HG03097 (cell line): ENCODE measurements at regions not wholly inside any gene's neighbourhood (a gene's known extent, or its start where the extent isn't known, plus 50 kb on each side); places are given as distances from the start of the nearest gene placed in this dataset.
"Not testable (repeated sequence)": the region's sequence is repeated elsewhere in the genome, so short reads cannot be mapped to it uniquely, and the experiment has no call there.

ENCODE experiments used
- ATAC-seq: cut with Tn5 transposase; IDR thresholded peaks from one replicate; pipeline ENCODE4 v1.9.1; 2021; ENCODE audit not compliant: unreplicated experiment, low FRiP score

- no peak for ATAC-seq
Measured at GRCh38 chr15:100764778-100765466, 114.7 kb upstream of the ALDH1A3 start.

- no peak for ATAC-seq
Measured at GRCh38 chr15:100765467-100766241, 114.0 kb upstream of the ALDH1A3 start.

GRCh38 chr15:100766243-100767000 lies 113.2 kb upstream of the ALDH1A3 start:
- ATAC-seq, result no peak

- no peak for ATAC-seq
Measured at GRCh38 chr15:100767001-100767825, 112.4 kb upstream of the ALDH1A3 start.

- no peak for ATAC-seq
Measured at GRCh38 chr15:100768501-100768931, 111.1 kb upstream of the ALDH1A3 start.

GRCh38 chr15:100769043-100769974 lies 110.3 kb upstream of the ALDH1A3 start:
- no peak for ATAC-seq

- no peak for ATAC-seq
Measured at GRCh38 chr15:100769975-100770340, 109.7 kb upstream of the ALDH1A3 start.

- ATAC-seq, result no peak
Measured at GRCh38 chr15:100770661-100771584, 108.7 kb upstream of the ALDH1A3 start.

GRCh38 chr15:100771746-100772145 lies 107.9 kb upstream of the ALDH1A3 start:
- no peak for ATAC-seq

- no peak for ATAC-seq
Measured at GRCh38 chr15:100772478-100772877, 107.2 kb upstream of the ALDH1A3 start.

- ATAC-seq, result no peak
Measured at GRCh38 chr15:100772892-100773520, 106.6 kb upstream of the ALDH1A3 start.

GRCh38 chr15:100774044-100774443 lies 105.6 kb upstream of the ALDH1A3 start:
- not testable (repeated sequence) for ATAC-seq

- no peak for ATAC-seq
Measured at GRCh38 chr15:100775581-100776185, 103.9 kb upstream of the ALDH1A3 start.

- no peak for ATAC-seq
Measured at GRCh38 chr15:100777821-100778220, 101.8 kb upstream of the ALDH1A3 start.

GRCh38 chr15:100778831-100779288 lies 100.8 kb upstream of the ALDH1A3 start:
- ATAC-seq, result no peak

- ATAC-seq, result no peak
Measured at GRCh38 chr15:100779331-100780207, 100.1 kb upstream of the ALDH1A3 start.
